ENCODE measurements at regions not wholly inside any gene's neighbourhood (a gene's known extent, or its start where the extent isn't known, plus 50 kb on each side); places are given as distances from the start of the nearest gene placed in this dataset.

- no TSS peak for BruUV-seq (replicated peaks)
- ChIA-PET CTCF (no interaction called here), POLR2A (ENCODE audit: unreplicated experiment) (no interaction called here)
- no peak overlapping the region for H4K8ac ChIP-seq (ENCODE audit: low read depth in 2 of 2, low read length in 2 of 2)
- no peak overlapping the region for H3K18ac ChIP-seq (ENCODE audit: low read depth, low read length)
- no peak overlapping the region for H2BK120ac ChIP-seq (ENCODE audit: low read depth, low read length)
- H4K5ac ChIP-seq (ENCODE audit: low read depth, low read length): no peak overlapping the region
- H3K14ac ChIP-seq (replicated peaks; ENCODE audit: low read depth, low read length): no peak overlapping the region
- no peak overlapping the region for H2AFZ ChIP-seq (replicated peaks; ENCODE audit: low read length, poor library complexity)
- H2AK5ac ChIP-seq (ENCODE audit: low read depth, low read length): no peak overlapping the region
- no peaks in the 10 kb centered on the region for H3K4me1 ChIP-seq (ENCODE audit: control insufficient read depth, insufficient read depth, low read length)
- H3K9ac ChIP-seq (ENCODE audit: low read depth, low read length): no peak overlapping the region
- no CpG with 5 or more reads among the region's 2 CpGs for WGBS, 2 experiments (ENCODE audit: extremely low coverage in 2 of 2, insufficient read length in 1 of 2)
- intact Hi-C loops (cut with micrococcal nuclease): no loop called here
- DNase-seq: no peak
- no peaks in the 10 kb centered on the region for H4K20me1 ChIP-seq (ENCODE audit: insufficient read depth, low read length)
- no peak overlapping the region for H2BK5ac ChIP-seq (ENCODE audit: low read depth, low read length, poor library complexity, severe bottlenecking)
- no peak overlapping the region for H2AK9ac ChIP-seq (replicated peaks; ENCODE audit: low read depth, low read length, poor library complexity)
- dilution Hi-C loops (cut with HindIII; ENCODE audit: low sequenced_read_pairs, unreplicated experiment): no loop called here
- H3K9me1 ChIP-seq (ENCODE audit: insufficient read depth, low read length): no peaks in the 10 kb centered on the region
- H3K23ac ChIP-seq (ENCODE audit: low read depth, low read length): no peak overlapping the region
- H4K91ac ChIP-seq (ENCODE audit: insufficient read depth, low read depth, low read length): no peak overlapping the region
- no peak for ATAC-seq (ENCODE audit: low read depth)
- H3K4me3 ChIP-seq (ENCODE audit: insufficient read depth, low read depth, low read length): no peak overlapping the region
- no peaks in the 10 kb centered on the region for H3K9me3 ChIP-seq (ENCODE audit: control insufficient read depth, insufficient read depth, low read length)
- H2BK20ac ChIP-seq (ENCODE audit: low read depth, low read length): no peak overlapping the region
- no peaks in the 10 kb centered on the region; the same call in 1 of the 2 replicates for H3K27me3 ChIP-seq (ENCODE audit: control insufficient read depth, insufficient read depth, low read length)
- no peak overlapping the region for H3K56ac ChIP-seq (ENCODE audit: extremely low read depth, insufficient read depth, low read length)
- no peaks in the 10 kb centered on the region for H3K36me3 ChIP-seq (ENCODE audit: control insufficient read depth, insufficient read depth, low read length)
- no peak overlapping the region for H2BK15ac ChIP-seq (ENCODE audit: low read depth, low read length)
- no peak overlapping the region for H3K27ac ChIP-seq (ENCODE audit: insufficient read depth, low read length)
- in situ Hi-C loops (cut with MboI; ENCODE audit: low sequenced_read_pairs): no loop called here
- H3K79me1 ChIP-seq (ENCODE audit: low read depth in 1 of 2, low read length in 2 of 2): no peaks in the 10 kb centered on the region
- no peak overlapping the region for H3K4ac ChIP-seq (ENCODE audit: low read depth, low read length)
- H3K4me2 ChIP-seq (ENCODE audit: low read depth, low read length): no peak overlapping the region
- TF ChIP-seq CHD1 (IDR thresholded peaks at IDR 0.05; ENCODE audit: low read depth, low read length) (no peak), BHLHE40 (IDR thresholded peaks at IDR 0.05; ENCODE audit: low read depth, low read length) (no peak), NFE2L2 (IDR thresholded peaks at IDR 0.05; ENCODE audit: low read depth, low read length) (no peak), RAD21 (IDR thresholded peaks at IDR 0.05; ENCODE audit: low read length) (no peak), RCOR1 (IDR thresholded peaks at IDR 0.05; ENCODE audit: insufficient replicate concordance, low read length) (no peak), POLR2A (IDR thresholded peaks at IDR 0.05; ENCODE audit: low read depth, low read length) (no peak), ELK1 (IDR thresholded peaks at IDR 0.05; ENCODE audit: borderline replicate concordance, low read depth, low read length) (no peak), CEBPB (IDR thresholded peaks at IDR 0.05; ENCODE audit: low read depth, low read length) (no peak), FOS (IDR thresholded peaks at IDR 0.05; ENCODE audit: low read depth, low read length) (no peak), USF2 (IDR thresholded peaks at IDR 0.05; ENCODE audit: low read depth, low read length) (no peak), RFX5 (IDR thresholded peaks at IDR 0.05; ENCODE audit: low read depth, low read length) (no peak), MAFK (IDR thresholded peaks at IDR 0.05; ENCODE audit: low read depth, low read length) (no peak), CTCF (conservative IDR thresholded peaks at IDR 0.05; ENCODE audit: low read depth, low read length) (no peak), MXI1 (IDR thresholded peaks at IDR 0.05; ENCODE audit: borderline replicate concordance, low read depth, low read length) (no peak), MAZ (IDR thresholded peaks at IDR 0.05; ENCODE audit: borderline replicate concordance, low read depth, low read length) (no peak), SMC3 (IDR thresholded peaks at IDR 0.05; ENCODE audit: low read depth, low read length) (no peak)
Observed at GRCh38 chr3:147875498-147875897, 466.3 kb downstream of the ZIC1 start.

All from IMR-90 (cell line).